Panc1 (cell line): ENCODE measurements at regions not wholly inside any gene's neighbourhood (a gene's known extent, or its start where the extent isn't known, plus 50 kb on each side); places are given as distances from the start of the nearest gene placed in this dataset.
"Not testable (repeated sequence)": the region's sequence is repeated elsewhere in the genome, so short reads cannot be mapped to it uniquely, and the experiment has no call there.

Source experiments
- ATAC-seq: fragments of 200-7000 bp; cut with Tn5 transposase; 2 replicates; pipeline ENCODE4 v1.9.1; 2020; ENCODE audit warnings: mild to moderate bottlenecking, moderate library complexity
- BruUV-seq: library from RNA; stranded (reverse); fragments of 400-500 nt; replicated peaks from 2 replicates; lab custom pipeline; 2021; lab: Mats Ljungman, UMichigan
- CTCF ChIA-PET: fragments of 300-600 bp; sonication (Branson Sonifier 250); formaldehyde crosslinking; loops from one replicate; lab custom pipeline; 2022; ENCODE audit warnings: antibody characterized with exemption; lab: Charles Lee
- POLR2A ChIA-PET: fragments of 300-600 bp; sonication (Branson Sonifier 250); formaldehyde crosslinking; loops from one replicate; lab custom pipeline; 2022; ENCODE audit warnings: antibody characterized with exemption; lab: Charles Lee
- DNase-seq: peaks from one replicate; pipeline ENCODE4 v3.0.0-alpha.2; 2010; ENCODE audit warnings: low read depth, low spot score
- H3K27ac ChIP-seq: 2 replicates; pipeline ENCODE4 v1.5.1; 2011; ENCODE audit warnings: mild to moderate bottlenecking, low read length, inconsistent platforms
- H3K27me3 ChIP-seq: fragments of 200-500 bp; sonication (Bioruptor generic); 2 replicates; pipeline ENCODE4 v1.6.0; 2014; ENCODE audit warnings: low read length, inconsistent platforms; ENCODE audit not compliant: control insufficient read depth, insufficient read depth
- H3K36me3 ChIP-seq: fragments of 200-500 bp; sonication (Bioruptor generic); 2 replicates; pipeline ENCODE4 v1.5.1; 2014; ENCODE audit warnings: inconsistent platforms, mild to moderate bottlenecking, low read length, moderate library complexity; ENCODE audit not compliant: control insufficient read depth, insufficient read depth
- H3K4me1 ChIP-seq: 2 replicates; pipeline ENCODE4 v1.5.1; 2011; ENCODE audit warnings: inconsistent platforms, mild to moderate bottlenecking, low read length, moderate library complexity; ENCODE audit not compliant: control insufficient read depth, insufficient read depth
- H3K4me3 ChIP-seq, 2 experiments: 2 replicates each; pipeline ENCODE4 v1.5.1; 2011 to 2012; ENCODE audit warnings: low read depth in 2 of 2, low read length in 2 of 2, mild to moderate bottlenecking in 2 of 2, inconsistent platforms in 1 of 2, moderate library complexity in 1 of 2
- H3K9me3 ChIP-seq: fragments of 200-500 bp; sonication (Bioruptor generic); 2 replicates; pipeline ENCODE4 v1.5.1; 2014; ENCODE audit warnings: low read depth, mild to moderate bottlenecking, inconsistent platforms, low read length, moderate library complexity; ENCODE audit not compliant: control insufficient read depth, insufficient read depth
- POLR2AphosphoS5 ChIP-seq: IDR thresholded peaks from 2 replicates; pipeline ENCODE4 v1.6.1; 2012; ENCODE audit warnings: mild to moderate bottlenecking, low read depth, low read length, moderate library complexity
- REST ChIP-seq, 2 experiments: IDR thresholded peaks; 2 replicates each; pipeline ENCODE4 v1.6.1; 2011 to 2012; ENCODE audit warnings: low read depth in 2 of 2, control low read depth in 1 of 2, low read length in 1 of 2, mild to moderate bottlenecking in 1 of 2, moderate library complexity in 1 of 2; ENCODE audit not compliant: insufficient read depth in 1 of 2
- SIN3A ChIP-seq: IDR thresholded peaks from 2 replicates; pipeline ENCODE4 v1.6.1; 2012; ENCODE audit warnings: low read depth, mild to moderate bottlenecking, low read length, moderate library complexity, borderline replicate concordance; ENCODE audit not compliant: insufficient read depth
- TCF7L2 ChIP-seq: IDR thresholded peaks from 2 replicates; pipeline ENCODE4 v1.6.1; 2011; ENCODE audit warnings: mild to moderate bottlenecking, low read depth, low read length, inconsistent platforms
- in situ Hi-C: cut with HindIII; loops from 2 replicates; pipeline ENCODE4 v1.10.0; 2016; ENCODE audit warnings: low sequenced_read_pairs, low pct_unique_long_range_greater_than_20kb
- intact Hi-C: fragments of 100-400 bp; cut with micrococcal nuclease; formaldehyde crosslinking; loops from one replicate; pipeline ENCODE4 v1.10.0; 2022; ENCODE audit not compliant: unreplicated experiment
- TF ChIP-seq, protein P1 (sequence below): fragments of 450-650 bp; IDR thresholded peaks from 2 replicates; pipeline ENCODE4 v1.5.1; 2017; ENCODE audit warnings: mild to moderate bottlenecking

DNA sequence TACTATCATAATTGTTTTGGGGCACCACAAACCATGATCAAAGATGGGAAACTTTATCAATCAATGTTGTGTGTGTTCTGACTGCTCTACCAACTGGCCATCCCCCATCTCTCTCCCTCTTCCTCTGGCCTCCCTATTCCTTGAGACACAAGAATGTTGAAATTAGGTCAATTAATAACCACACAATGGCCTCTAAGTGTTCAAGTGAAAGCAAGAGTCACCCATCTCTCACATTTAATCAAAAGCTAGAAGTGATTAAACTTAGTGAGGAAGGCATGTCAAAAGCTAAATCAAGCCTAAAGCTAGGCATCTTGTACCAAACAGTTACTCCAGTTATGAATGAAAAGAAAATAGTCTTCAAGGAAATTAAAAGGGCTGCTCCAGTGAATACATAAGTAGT is 390.3 kb upstream of the NFIA start:
- intact Hi-C loops (no loop called here), in situ Hi-C loops (no loop called here)
- Histone ChIP-seq H3K4me1 (no peaks in the 10 kb centered on the region), H3K36me3 (no peaks in the 10 kb centered on the region), H3K9me3 (no peaks in the 10 kb centered on the region), H3K4me3 (no peak overlapping the region), H3K27me3 (no peaks in the 10 kb centered on the region), H3K27ac (no peak overlapping the region)
- ChIA-PET POLR2A (no interaction called here), CTCF (no interaction called here)
- no TSS peak for BruUV-seq
- TF ChIP-seq POLR2AphosphoS5 (no peak), REST (IDR thresholded peaks at IDR 0.05; ENCODE audit: insufficient read depth in 1 of 2, low read depth in 2 of 2, low read length in 1 of 2) (no peak), TCF7L2 (no peak), SIN3A (no peak)
- TF ChIP-seq, protein P1, sequence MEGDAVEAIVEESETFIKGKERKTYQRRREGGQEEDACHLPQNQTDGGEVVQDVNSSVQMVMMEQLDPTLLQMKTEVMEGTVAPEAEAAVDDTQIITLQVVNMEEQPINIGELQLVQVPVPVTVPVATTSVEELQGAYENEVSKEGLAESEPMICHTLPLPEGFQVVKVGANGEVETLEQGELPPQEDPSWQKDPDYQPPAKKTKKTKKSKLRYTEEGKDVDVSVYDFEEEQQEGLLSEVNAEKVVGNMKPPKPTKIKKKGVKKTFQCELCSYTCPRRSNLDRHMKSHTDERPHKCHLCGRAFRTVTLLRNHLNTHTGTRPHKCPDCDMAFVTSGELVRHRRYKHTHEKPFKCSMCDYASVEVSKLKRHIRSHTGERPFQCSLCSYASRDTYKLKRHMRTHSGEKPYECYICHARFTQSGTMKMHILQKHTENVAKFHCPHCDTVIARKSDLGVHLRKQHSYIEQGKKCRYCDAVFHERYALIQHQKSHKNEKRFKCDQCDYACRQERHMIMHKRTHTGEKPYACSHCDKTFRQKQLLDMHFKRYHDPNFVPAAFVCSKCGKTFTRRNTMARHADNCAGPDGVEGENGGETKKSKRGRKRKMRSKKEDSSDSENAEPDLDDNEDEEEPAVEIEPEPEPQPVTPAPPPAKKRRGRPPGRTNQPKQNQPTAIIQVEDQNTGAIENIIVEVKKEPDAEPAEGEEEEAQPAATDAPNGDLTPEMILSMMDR: no peak
- no peak for DNase-seq
- no peak for ATAC-seq

DNA sequence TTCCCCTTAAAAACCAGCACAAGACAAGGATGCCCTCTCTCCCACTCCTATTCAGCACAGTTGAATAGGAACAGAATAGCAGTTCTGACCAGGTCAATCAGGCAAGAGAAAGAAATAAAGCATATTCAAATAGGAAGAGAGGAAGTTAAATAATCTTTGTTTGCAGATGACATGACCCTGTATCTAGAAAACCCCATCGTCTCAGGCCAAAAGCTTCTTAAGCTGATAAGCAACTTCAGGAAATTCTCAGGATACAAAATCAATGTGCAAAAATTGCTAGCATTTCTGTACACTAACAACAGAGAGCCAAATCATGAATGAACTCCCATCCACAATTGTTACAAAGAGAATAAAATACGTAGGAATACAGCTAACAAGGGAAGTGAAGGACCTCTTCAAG is 394.1 kb upstream of the NFIA start:
- H3K36me3 ChIP-seq, H3K4me3 ChIP-seq, BruUV-seq, ATAC-seq, CTCF ChIA-PET, intact Hi-C loops, H3K9me3 ChIP-seq, H3K27ac ChIP-seq, POLR2A ChIA-PET, H3K27me3 ChIP-seq, DNase-seq, H3K4me1 ChIP-seq, in situ Hi-C loops: not testable (repeated sequence)

GRCh38 chr1:60681095-60681860 is 401.1 kb upstream of the NFIA start:
- no peak overlapping the region for H3K4me3 ChIP-seq
- H3K27ac ChIP-seq: no peak overlapping the region
- no peaks in the 10 kb centered on the region for H3K36me3 ChIP-seq
- ChIA-PET POLR2A (no interaction called here), CTCF (no interaction called here)
- H3K27me3 ChIP-seq: no peaks in the 10 kb centered on the region
- DNase-seq (no peak), ATAC-seq (no peak)
- intact Hi-C loops (no loop called here), in situ Hi-C loops (no loop called here)
- TF ChIP-seq POLR2AphosphoS5 (no peak), SIN3A (no peak), REST (IDR thresholded peaks at IDR 0.05; ENCODE audit: insufficient read depth in 1 of 2, low read depth in 2 of 2, low read length in 1 of 2) (no peak), TCF7L2 (no peak)
- TF ChIP-seq, protein P1: no peak
- no TSS peak for BruUV-seq
- no peaks in the 10 kb centered on the region for H3K4me1 ChIP-seq
- no peaks in the 10 kb centered on the region for H3K9me3 ChIP-seq
